Prostate gland (tissue), 2 donors: ENCODE measurements at regions not wholly inside any gene's neighbourhood (a gene's known extent, or its start where the extent isn't known, plus 50 kb on each side); places are given as distances from the start of the nearest gene placed in this dataset.

Experiments used
- DNase-seq: peaks from one replicate; pipeline ENCODE4 v3.0.0-alpha.2; 2019; ENCODE audit warnings: low spot score
- H3K27ac ChIP-seq, 2 donors: fragments of 200-600 bp; sonication (generic); 2 replicates each; pipeline ENCODE4 v1.5.1; 2017 to 2019
- H3K27me3 ChIP-seq: fragments of 200-600 bp; sonication (generic); replicated peaks from 2 replicates; pipeline ENCODE4 v1.5.1; 2019; ENCODE audit not compliant: insufficient read depth
- H3K36me3 ChIP-seq, 2 donors: fragments of 200-600 bp; sonication (generic); 1 replicate in 1 of 2; 2 replicates in 1 of 2; pipeline versions ENCODE4 v1.5.1 to v1.8.1; 2017 to 2019
- H3K4me1 ChIP-seq: fragments of 200-600 bp; sonication (generic); replicated peaks from 2 replicates; pipeline ENCODE4 v1.5.1; 2019
- H3K4me3 ChIP-seq, 2 donors: fragments of 200-600 bp; sonication (generic); 2 replicates each; pipeline ENCODE4 v1.5.1; 2017 to 2019
- H3K9me3 ChIP-seq: fragments of 200-600 bp; sonication (generic); 2 replicates; pipeline ENCODE4 v1.5.1; 2017
- CTCF ChIP-seq, 4 experiments: fragments of 200-600 bp in 2 of 4; fragments of 450-650 bp in 2 of 4; sonication (generic) in 2 of 4; IDR thresholded peaks; 1 replicate in 3 of 4; 2 replicates in 1 of 4; pipeline ENCODE4 v1.5.1; 2016 to 2019; ENCODE audit warnings: antibody characterized with exemption in 4 of 4, mild to moderate bottlenecking in 2 of 4, moderate library complexity in 2 of 4
- POLR2A ChIP-seq: fragments of 450-650 bp; IDR thresholded peaks from one replicate; pipeline ENCODE4 v1.6.1; 2016; ENCODE audit warnings: antibody characterized with exemption, mild to moderate bottlenecking
- POLR2AphosphoS5 ChIP-seq: sonication (generic); formaldehyde crosslinking; IDR thresholded peaks from one replicate; pipeline ENCODE4 v1.6.1; 2017; ENCODE audit warnings: antibody characterized with exemption
- WGBS: methylation state at CpG from one replicate; pipeline ENCODE4 v1.1.5; 2018; 5-methylcytosine and 5-hydroxymethylcytosine counted together
- intact Hi-C: fragments of 100-400 bp; cut with DNase I; formaldehyde crosslinking; loops from one replicate; pipeline ENCODE4 v1.14.2; 2022

DNA sequence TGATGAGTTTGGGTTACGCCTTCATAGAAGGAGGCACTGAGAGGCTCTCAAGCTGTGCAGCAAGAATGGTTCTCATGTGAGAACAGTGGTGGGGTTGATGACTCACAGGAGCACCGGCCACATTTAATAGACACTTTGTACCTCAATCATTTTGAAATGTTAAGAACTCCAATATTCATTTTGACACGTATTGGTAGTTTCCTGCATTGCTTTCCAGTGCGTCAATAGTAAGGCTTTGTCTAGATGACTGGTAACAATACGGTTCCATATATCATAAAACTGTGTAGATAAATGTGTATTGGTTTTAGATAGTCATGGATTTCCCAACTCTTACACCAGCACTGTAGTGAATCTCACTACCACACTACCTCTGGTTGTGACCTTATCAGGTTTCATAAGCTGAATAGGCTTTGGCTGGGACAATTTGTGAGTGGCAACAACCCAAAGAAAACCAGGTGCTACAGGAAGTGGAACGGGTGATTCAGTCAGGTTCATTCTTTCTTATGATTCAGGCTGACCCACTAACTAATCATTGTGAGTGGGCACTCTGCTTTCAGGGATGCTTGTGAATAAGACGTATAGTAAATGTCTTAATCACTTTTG lies 362.6 kb downstream of the KLF5 start:
- peak; percentile 66 for DNase-seq
- intact Hi-C loops: no loop called here
- Histone ChIP-seq H3K4me3 (no peak overlapping the region), H3K9me3 (no peaks in the 10 kb centered on the region), H3K36me3 (no peaks in the 10 kb centered on the region), H3K27ac (no peak overlapping the region), H3K27me3 (no peaks in the 10 kb centered on the region), H3K4me1 (no peaks in the 10 kb centered on the region)
- WGBS: 50% methylated on average over 7 of the region's 7 CpGs
- TF ChIP-seq POLR2A: no peak
- TF ChIP-seq CTCF (IDR thresholded peaks at IDR 0.05): no peak
- TF ChIP-seq POLR2AphosphoS5: peak; percentile 78

DNA sequence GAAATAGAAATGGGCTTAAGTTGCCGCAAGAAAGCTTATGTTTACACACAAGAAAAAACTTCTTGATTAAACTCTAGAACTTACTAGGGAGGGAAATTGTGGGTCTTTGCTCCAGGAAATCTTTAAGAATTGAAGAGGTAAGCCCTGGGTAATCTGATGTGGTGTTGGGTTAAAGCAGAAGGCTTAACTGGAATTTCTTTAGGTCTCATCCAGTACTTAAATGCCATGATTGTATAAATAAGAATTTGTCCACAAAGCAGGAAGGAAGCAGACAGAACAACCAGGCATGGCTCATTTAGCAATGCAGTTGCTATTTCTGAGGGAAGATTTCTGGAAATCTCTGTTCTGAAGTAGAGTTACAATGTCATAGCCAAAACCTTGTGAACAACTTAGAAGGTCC lies 360.4 kb downstream of the KLF5 start:
- Histone ChIP-seq H3K4me1 (no peaks in the 10 kb centered on the region), H3K9me3 (no peaks in the 10 kb centered on the region), H3K4me3 (no peak overlapping the region), H3K36me3 (no peaks in the 10 kb centered on the region), H3K27me3 (no peaks in the 10 kb centered on the region), H3K27ac (no peak overlapping the region)
- 94% methylated on average over 1 of the region's 1 CpG for WGBS
- intact Hi-C loops: no loop called here
- TF ChIP-seq POLR2AphosphoS5 (no peak), CTCF (IDR thresholded peaks at IDR 0.05) (no peak), POLR2A (no peak)
- no peak for DNase-seq

GRCh38 chr13:73417012-73417615 lies 358.3 kb downstream of the KLF5 start:
- TF ChIP-seq POLR2A (no peak), CTCF (IDR thresholded peaks at IDR 0.05) (peak in 2 of 4 experiments; percentile 27 to 32), POLR2AphosphoS5 (no peak)
- no peak overlapping the region for H3K4me3 ChIP-seq
- DNase-seq: no peak
- no peaks in the 10 kb centered on the region for H3K27me3 ChIP-seq
- no peak overlapping the region for H3K27ac ChIP-seq
- WGBS: 90% methylated on average over 13 of the region's 13 CpGs
- no peaks in the 10 kb centered on the region for H3K4me1 ChIP-seq
- no peaks in the 10 kb centered on the region for H3K9me3 ChIP-seq
- H3K36me3 ChIP-seq: no peaks in the 10 kb centered on the region
- intact Hi-C loops: no loop called here

GRCh38 chr13:73416093-73416492 lies 357.3 kb downstream of the KLF5 start:
- H3K4me3 ChIP-seq: no peak overlapping the region
- H3K36me3 ChIP-seq: no peaks in the 10 kb centered on the region
- 86% methylated on average over 1 of the region's 1 CpG for WGBS
- no peaks in the 10 kb centered on the region for H3K4me1 ChIP-seq
- DNase-seq: no peak
- H3K27ac ChIP-seq: no peak overlapping the region
- TF ChIP-seq POLR2A: no peak
- TF ChIP-seq CTCF (IDR thresholded peaks at IDR 0.05): no peak
- TF ChIP-seq POLR2AphosphoS5: no peak
- no peaks in the 10 kb centered on the region for H3K9me3 ChIP-seq
- intact Hi-C loops: no loop called here
- no peaks in the 10 kb centered on the region for H3K27me3 ChIP-seq

DNA sequence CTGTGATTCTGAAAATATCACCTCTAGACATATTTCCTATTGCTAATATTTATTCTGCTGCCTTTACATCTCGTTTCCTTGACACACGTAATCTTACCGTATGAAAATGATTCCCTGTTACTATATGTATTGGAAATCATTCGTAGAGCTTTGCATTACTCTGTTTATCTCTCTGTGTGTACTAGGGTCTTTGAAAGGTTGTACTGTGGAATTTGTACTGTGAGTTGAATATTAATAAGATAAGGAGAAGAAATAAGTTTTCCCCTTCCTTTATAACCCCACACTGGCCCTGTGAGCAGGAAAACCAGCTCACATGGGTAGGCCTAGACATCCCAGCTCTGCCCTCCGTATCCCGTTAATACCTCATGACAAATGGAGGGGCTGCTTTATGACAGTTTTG lies 354.9 kb downstream of the KLF5 start:
- Histone ChIP-seq H3K27me3 (no peaks in the 10 kb centered on the region), H3K4me1 (no peaks in the 10 kb centered on the region), H3K9me3 (no peaks in the 10 kb centered on the region), H3K4me3 (no peak overlapping the region), H3K27ac (no peak overlapping the region), H3K36me3 (no peaks in the 10 kb centered on the region)
- DNase-seq: no peak
- intact Hi-C loops: no loop called here
- no peak for TF ChIP-seq CTCF (IDR thresholded peaks at IDR 0.05)
- TF ChIP-seq POLR2A: no peak
- no peak for TF ChIP-seq POLR2AphosphoS5
- 83% methylated on average over 6 of the region's 6 CpGs for WGBS
